PC-9 (cell line): ENCODE measurements at regions not wholly inside any gene's neighbourhood (a gene's known extent, or its start where the extent isn't known, plus 50 kb on each side); places are given as distances from the start of the nearest gene placed in this dataset.
"Not testable (repeated sequence)": the region's sequence is repeated elsewhere in the genome, so short reads cannot be mapped to it uniquely, and the experiment has no call there.

Source experiments
- BruUV-seq: library from RNA; stranded (reverse); fragments of 400-500 nt; replicated peaks from 2 replicates; lab custom pipeline; 2021; lab: Mats Ljungman, UMichigan
- CTCF ChIA-PET: fragments of 300-600 bp; sonication (Branson Sonifier 250); formaldehyde crosslinking; loops from one replicate; lab custom pipeline; 2022; ENCODE audit warnings: antibody characterized with exemption; lab: Charles Lee
- POLR2A ChIA-PET: fragments of 300-600 bp; sonication (Branson Sonifier 250); formaldehyde crosslinking; loops from one replicate; lab custom pipeline; 2022; ENCODE audit warnings: antibody characterized with exemption; ENCODE audit not compliant: unreplicated experiment; lab: Charles Lee
- DNase-seq, 2 experiments: peaks; one replicate each; pipeline versions ENCODE4 v3.0.0 to v3.0.0-alpha.2; 2015 to 2022; ENCODE audit warnings: mixed read lengths in 1 of 2
- H2AFZ ChIP-seq: fragments of 200-600 bp; sonication (generic); 2 replicates; pipeline ENCODE4 v1.8.1; 2017; ENCODE audit warnings: antibody characterized with exemption
- H3F3A ChIP-seq: fragments of 200-600 bp; sonication (generic); 2 replicates; pipeline ENCODE4 v1.8.1; 2017; ENCODE audit warnings: antibody characterized with exemption, mild to moderate bottlenecking, low read depth; ENCODE audit not compliant: insufficient read depth
- H3K27ac ChIP-seq: fragments of 200-600 bp; sonication (generic); 2 replicates; pipeline ENCODE4 v1.6.1; 2016; ENCODE audit warnings: mixed run types
- H3K27me3 ChIP-seq: fragments of 200-600 bp; sonication (generic); 2 replicates; pipeline ENCODE4 v1.6.1; 2016; ENCODE audit warnings: low read depth, mixed run types; ENCODE audit not compliant: insufficient read depth
- H3K36me3 ChIP-seq: fragments of 200-600 bp; sonication (generic); 2 replicates; pipeline ENCODE4 v1.6.1; 2016; ENCODE audit warnings: low read depth, mixed run types
- H3K4me1 ChIP-seq: fragments of 200-600 bp; sonication (generic); replicated peaks from 2 replicates; pipeline ENCODE4 v1.6.1; 2016; ENCODE audit warnings: mixed run types; ENCODE audit not compliant: insufficient read depth
- H3K4me2 ChIP-seq: fragments of 200-600 bp; sonication (generic); 2 replicates; pipeline ENCODE4 v1.6.1; 2017; ENCODE audit warnings: mixed run types
- H3K4me3 ChIP-seq: fragments of 200-600 bp; sonication (generic); 2 replicates; pipeline ENCODE4 v1.6.1; 2016; ENCODE audit warnings: mixed run types
- H3K79me2 ChIP-seq: fragments of 200-600 bp; sonication (generic); 2 replicates; pipeline ENCODE4 v1.6.1; 2017; ENCODE audit warnings: low read depth, mixed run types
- H3K9me2 ChIP-seq: fragments of 200-600 bp; sonication (generic); 2 replicates; pipeline ENCODE4 v1.8.1; 2017; ENCODE audit warnings: mild to moderate bottlenecking; ENCODE audit not compliant: insufficient read depth
- H3K9me3 ChIP-seq: fragments of 200-600 bp; sonication (generic); 2 replicates; pipeline ENCODE4 v1.8.1; 2016; ENCODE audit warnings: low read depth; ENCODE audit not compliant: insufficient read depth
- H4K20me1 ChIP-seq: fragments of 200-600 bp; sonication (generic); 2 replicates; pipeline ENCODE4 v1.8.1; 2017; ENCODE audit not compliant: insufficient read depth
- CTCF ChIP-seq: fragments of 200-600 bp; sonication (generic); conservative IDR thresholded peaks from 2 replicates; pipeline ENCODE4 v1.6.1; 2017; ENCODE audit warnings: mixed run types, antibody characterized with exemption, mild to moderate bottlenecking, moderate library complexity
- EZH2 ChIP-seq: fragments of 200-600 bp; sonication (generic); IDR thresholded peaks from 2 replicates; pipeline ENCODE4 v1.8.0; 2017; ENCODE audit warnings: antibody characterized with exemption, low read depth
- intact Hi-C: fragments of 100-400 bp; cut with micrococcal nuclease; formaldehyde crosslinking; loops from one replicate; pipeline ENCODE4 v1.10.0; 2022; ENCODE audit not compliant: unreplicated experiment

- Histone ChIP-seq H3K4me2 (no peak overlapping the region), H3K4me3 (no peak overlapping the region), H3K27ac (no peak overlapping the region), H4K20me1 (no peaks in the 10 kb centered on the region), H2AFZ (no peak overlapping the region), H3F3A (no peaks in the 10 kb centered on the region), H3K79me2 (no peaks in the 10 kb centered on the region), H3K4me1 (no peaks in the 10 kb centered on the region), H3K9me2 (no peaks in the 10 kb centered on the region; the same call in 1 of the 2 replicates), H3K36me3 (no peaks in the 10 kb centered on the region), H3K9me3 (no peaks in the 10 kb centered on the region), H3K27me3 (peaks cover 85% of the 10 kb centered on the region)
- no peak for TF ChIP-seq EZH2
- TF ChIP-seq CTCF: no peak
- intact Hi-C loops: no loop called here
- ChIA-PET CTCF (no interaction called here), POLR2A (no interaction called here)
- no peak for DNase-seq
- no TSS peak for BruUV-seq
Measured at GRCh38 chr7:45296748-45297147, 139.2 kb downstream of the RAMP3 start.

- no peak for DNase-seq
Measured at GRCh38 chr7:45306752-45307305, 149.2 kb downstream of the RAMP3 start.

DNA sequence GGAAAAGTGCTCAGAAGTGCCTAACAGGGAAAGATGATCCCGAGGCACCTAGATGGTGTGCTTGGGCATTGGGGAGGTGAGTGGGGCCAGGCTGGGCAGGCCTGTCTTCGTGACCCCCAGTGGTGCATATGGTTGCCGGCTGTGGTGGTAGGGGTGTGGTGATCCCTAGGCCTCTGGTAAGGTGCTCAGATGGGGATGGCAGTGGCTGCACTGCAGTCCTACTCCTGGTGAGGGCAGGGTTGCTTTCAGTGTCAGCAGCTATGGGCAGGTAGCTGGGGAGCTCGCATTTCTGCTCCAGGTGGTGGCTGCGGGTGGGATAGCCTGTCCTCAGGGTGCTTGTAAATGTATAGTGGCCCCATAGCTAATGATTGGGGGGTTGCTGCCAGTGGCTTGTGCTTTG is 154.0 kb downstream of the RAMP3 start:
- H3K79me2 ChIP-seq: no peaks in the 10 kb centered on the region
- H3K36me3 ChIP-seq: no peaks in the 10 kb centered on the region
- intact Hi-C loops: no loop called here
- H3K4me1 ChIP-seq: no peaks in the 10 kb centered on the region
- H4K20me1 ChIP-seq: no peaks in the 10 kb centered on the region
- peaks cover 29% of the 10 kb centered on the region for H3K27me3 ChIP-seq
- no peak overlapping the region for H3K27ac ChIP-seq
- H3K9me2 ChIP-seq: no peaks in the 10 kb centered on the region
- H3K4me3 ChIP-seq: no peak overlapping the region
- ChIA-PET POLR2A (no interaction called here), CTCF (no interaction called here)
- no peaks in the 10 kb centered on the region for H3F3A ChIP-seq
- no TSS peak for BruUV-seq
- H3K9me3 ChIP-seq: 0 out of 2 replicates have a peak, but pooled peaks cover 4% of the 10 kb centered on the region
- DNase-seq: no peak
- H3K4me2 ChIP-seq: no peak overlapping the region
- TF ChIP-seq EZH2: no peak
- no peak for TF ChIP-seq CTCF
- no peak overlapping the region for H2AFZ ChIP-seq

More at GRCh38 chr7:45306752-45307305, 149.2 kb downstream of the RAMP3 start:
- Histone ChIP-seq H3K36me3 (no peaks in the 10 kb centered on the region), H3K27me3 (peaks cover 70% of the 10 kb centered on the region), H3K4me2 (no peak overlapping the region), H3K79me2 (no peaks in the 10 kb centered on the region), H3K4me1 (no peaks in the 10 kb centered on the region), H4K20me1 (no peaks in the 10 kb centered on the region), H3K9me3 (no peaks in the 10 kb centered on the region), H3F3A (no peaks in the 10 kb centered on the region), H3K27ac (no peak overlapping the region), H2AFZ (no peak overlapping the region), H3K9me2 (no peaks in the 10 kb centered on the region), H3K4me3 (no peak overlapping the region)
- TF ChIP-seq EZH2 (no peak), CTCF (no peak)
- no TSS peak for BruUV-seq
- intact Hi-C loops: no loop called here
- ChIA-PET CTCF (no interaction called here), POLR2A (no interaction called here)

- H3K27me3 ChIP-seq: peaks cover 10% of the 10 kb centered on the region
- H3K9me3 ChIP-seq, POLR2A ChIA-PET, H3K79me2 ChIP-seq, H2AFZ ChIP-seq, H3K4me1 ChIP-seq, H3K36me3 ChIP-seq, H3K4me2 ChIP-seq, intact Hi-C loops, H3K27ac ChIP-seq, CTCF ChIA-PET, H4K20me1 ChIP-seq, H3K9me2 ChIP-seq, DNase-seq, BruUV-seq, H3K4me3 ChIP-seq, H3F3A ChIP-seq: not testable (repeated sequence)
Measured at GRCh38 chr7:45315512-45315911, 157.9 kb downstream of the RAMP3 start.
